ENCODE measurements at regions not wholly inside any gene's neighbourhood (a gene's known extent, or its start where the extent isn't known, plus 50 kb on each side); places are given as distances from the start of the nearest gene placed in this dataset.
A peak's percentile ranks its signal among the peaks of the same experiment; 100 is the strongest.
"Not testable (repeated sequence)": the region's sequence is repeated elsewhere in the genome, so short reads cannot be mapped to it uniquely, and the experiment has no call there.

DNA sequence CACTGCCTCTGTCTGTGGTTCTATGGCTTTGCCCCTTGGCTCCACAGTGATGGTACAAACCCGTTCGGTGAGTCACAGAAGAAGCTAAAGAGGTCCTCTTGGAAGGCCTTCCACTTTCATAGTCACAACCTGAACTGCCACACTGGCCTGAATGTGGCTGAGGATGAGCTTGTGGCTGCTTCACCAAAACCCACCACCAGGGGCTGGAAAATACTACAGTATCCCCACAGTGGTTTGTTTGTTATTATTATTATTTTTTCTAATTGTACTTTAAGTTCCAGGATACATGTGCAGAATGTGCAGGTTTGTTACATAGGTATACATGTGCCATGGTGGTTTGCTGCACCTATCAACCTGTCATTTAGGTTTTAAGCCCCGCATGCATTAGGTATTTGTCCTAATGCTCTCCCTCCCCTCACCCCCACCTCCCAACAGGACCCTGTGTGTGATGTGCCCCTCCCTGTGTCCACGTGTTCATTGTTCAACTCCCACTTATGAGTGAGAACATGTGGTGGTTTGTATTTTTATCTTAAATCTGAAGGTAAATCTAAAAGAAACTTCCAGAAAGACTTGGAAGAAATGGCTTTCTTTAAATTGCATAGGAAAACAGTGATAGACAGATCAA, 160.8 kb upstream of the NPSR1 start:
- peak; percentile 2 for DNase-seq

DNA sequence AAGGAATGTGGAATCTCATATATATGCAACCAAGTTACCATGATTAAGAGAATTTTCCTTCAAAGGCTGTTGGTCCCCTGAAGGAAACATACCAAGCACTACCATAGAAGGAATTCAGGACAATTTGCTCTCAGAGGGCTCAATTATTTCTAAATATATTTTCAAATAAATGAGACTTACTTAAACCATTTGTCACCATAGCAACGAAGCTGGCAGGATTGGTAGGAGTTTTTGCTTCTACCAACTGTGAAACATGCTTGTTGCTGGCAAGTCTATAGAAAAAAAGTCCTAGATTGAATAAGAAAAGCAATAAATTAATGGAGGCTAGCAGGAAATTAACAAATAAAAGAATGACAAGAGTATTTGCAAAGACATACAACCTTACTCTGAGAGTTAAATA, 156.9 kb upstream of the NPSR1 start:
- no peak for DNase-seq

DNA sequence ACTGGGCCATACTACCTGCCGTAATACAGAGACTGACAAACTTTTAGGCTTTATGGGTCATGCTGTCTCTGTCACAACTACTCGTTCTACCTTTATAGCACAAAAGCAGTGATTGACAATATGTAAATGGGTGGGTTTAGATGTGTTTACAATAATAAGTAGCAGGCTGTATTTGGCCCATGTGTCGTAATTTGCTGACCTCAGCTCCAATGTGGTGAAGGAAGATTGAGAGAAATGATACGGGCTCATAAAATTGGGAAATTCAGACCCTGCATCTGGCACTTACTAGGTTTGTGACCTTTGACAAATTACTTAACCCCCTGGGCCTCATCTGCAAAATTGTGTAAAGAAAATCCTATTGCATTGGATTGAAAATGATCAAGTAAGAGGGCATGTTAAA, 150.8 kb upstream of the NPSR1 start:
- no peak for DNase-seq

- no peak for DNase-seq
These were observed 134.6 kb upstream of the NPSR1 start for GRCh38 chr7:34523226-34523918.

DNA sequence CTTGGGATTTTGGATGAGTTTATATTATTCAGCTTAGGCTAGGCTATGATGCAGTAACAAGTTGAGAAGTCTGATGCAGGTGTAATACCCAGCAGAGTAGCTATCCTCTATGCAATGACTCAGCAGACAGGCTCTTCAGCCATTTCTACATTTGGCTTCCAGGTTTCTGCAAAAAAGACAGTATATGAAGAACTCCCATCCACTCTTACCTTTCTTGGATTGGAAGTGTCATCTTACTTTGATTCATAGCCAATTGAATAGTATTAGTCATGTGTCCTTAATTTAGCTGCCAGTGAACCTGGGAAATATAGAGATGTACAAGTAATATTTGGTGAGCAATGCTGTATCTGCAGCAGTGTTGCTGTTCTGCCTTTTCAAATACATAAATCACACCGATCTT, 127.8 kb upstream of the NPSR1 start:
- DNase-seq = no peak

DNA sequence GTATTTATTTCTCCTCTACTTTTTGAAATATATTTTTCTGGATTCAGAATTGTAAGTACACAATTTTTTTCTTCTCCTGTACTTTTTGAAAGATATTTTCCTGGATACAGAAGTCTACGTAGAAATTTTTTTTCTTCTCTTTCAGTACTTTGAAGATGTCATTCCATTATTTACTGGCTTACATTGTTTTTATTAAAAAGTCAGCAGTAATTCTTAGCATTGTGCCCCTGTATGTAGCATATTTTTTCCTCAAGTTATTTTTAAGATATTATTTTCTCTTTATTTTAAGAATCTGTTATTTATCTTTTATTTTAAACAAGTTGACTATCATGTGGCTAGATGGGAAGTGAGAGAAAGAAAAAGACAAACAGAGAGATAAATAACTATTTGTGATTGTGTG, 119.0 kb upstream of the NPSR1 start:
- no peak for DNase-seq

- DNase-seq = no peak
These were observed 113.4 kb upstream of the NPSR1 start for GRCh38 chr7:34544621-34545020.

- DNase-seq = no peak
These were observed 107.0 kb upstream of the NPSR1 start for GRCh38 chr7:34550996-34551395.

GRCh38 chr7:34552502-34552901, 105.5 kb upstream of the NPSR1 start:
- DNase-seq = no peak

DNA sequence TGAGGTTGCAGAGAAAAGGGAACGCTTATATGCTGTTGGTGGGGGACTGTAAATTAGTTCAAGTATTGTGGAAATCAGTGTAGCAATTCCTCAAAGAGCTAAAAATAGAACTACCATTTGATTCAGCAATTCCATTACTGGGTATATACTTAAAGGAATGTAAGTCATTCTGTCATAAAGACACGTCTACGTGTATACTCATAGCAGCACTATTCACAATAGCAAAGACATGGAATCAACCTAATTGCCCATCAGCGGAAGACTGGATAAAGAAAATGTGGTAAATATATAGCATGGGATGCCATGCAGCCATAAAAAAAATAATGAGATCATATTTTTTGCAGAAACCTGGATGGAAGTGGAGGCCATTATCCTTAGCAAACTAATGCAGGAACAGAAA, 100.0 kb upstream of the NPSR1 start:
- no peak for DNase-seq

GRCh38 chr7:34564091-34564490, 93.9 kb upstream of the NPSR1 start:
- DNase-seq = no peak

- DNase-seq = no peak
These were observed 90.1 kb upstream of the NPSR1 start for GRCh38 chr7:34567906-34568305.

DNA sequence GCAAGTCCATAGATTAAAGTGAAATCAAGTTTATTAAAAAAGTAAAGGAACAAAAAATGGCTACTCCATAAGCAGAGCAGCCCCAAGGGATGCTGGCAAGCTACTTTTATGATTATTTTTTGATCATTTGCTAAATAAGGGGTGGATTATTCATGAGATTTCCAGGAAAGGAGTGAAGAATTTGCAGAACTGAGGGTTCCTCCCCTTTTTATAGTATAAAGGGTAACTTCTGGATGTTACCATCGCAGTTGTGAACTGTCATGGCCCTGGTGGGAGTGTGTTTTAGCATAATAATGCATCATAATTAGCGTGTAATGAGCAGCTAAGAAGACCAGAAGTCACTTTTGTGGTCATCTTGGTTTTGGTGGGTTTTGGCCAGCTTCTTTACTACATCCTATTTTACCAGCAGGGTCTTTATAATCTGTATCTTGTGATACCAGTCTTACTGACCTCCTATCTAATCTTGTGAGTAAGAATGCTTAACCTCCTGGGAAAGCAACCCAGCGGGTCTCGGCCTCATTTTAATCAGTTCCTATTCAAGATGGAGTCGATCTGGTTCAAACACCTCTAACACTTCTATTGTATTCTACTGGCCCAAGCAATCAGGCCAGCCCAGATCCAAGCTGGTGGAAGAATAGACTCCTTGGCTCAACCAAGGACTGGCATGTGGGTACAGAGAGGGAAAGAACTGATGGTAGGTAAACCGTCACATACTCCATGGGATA, 87.9 kb upstream of the NPSR1 start:
- DNase-seq = no peak

- no peak for DNase-seq
These were observed 83.0 kb upstream of the NPSR1 start for GRCh38 chr7:34575006-34575405.

- not testable (repeated sequence) for DNase-seq
These were observed 80.1 kb upstream of the NPSR1 start for GRCh38 chr7:34577934-34578333.

- DNase-seq = not testable (repeated sequence)
These were observed 76.3 kb upstream of the NPSR1 start for GRCh38 chr7:34581698-34582097.

- no peak for DNase-seq
These were observed 73.5 kb upstream of the NPSR1 start for GRCh38 chr7:34584526-34584925.

- DNase-seq = no peak
These were observed 61.1 kb upstream of the NPSR1 start for GRCh38 chr7:34596887-34597286.

DNA sequence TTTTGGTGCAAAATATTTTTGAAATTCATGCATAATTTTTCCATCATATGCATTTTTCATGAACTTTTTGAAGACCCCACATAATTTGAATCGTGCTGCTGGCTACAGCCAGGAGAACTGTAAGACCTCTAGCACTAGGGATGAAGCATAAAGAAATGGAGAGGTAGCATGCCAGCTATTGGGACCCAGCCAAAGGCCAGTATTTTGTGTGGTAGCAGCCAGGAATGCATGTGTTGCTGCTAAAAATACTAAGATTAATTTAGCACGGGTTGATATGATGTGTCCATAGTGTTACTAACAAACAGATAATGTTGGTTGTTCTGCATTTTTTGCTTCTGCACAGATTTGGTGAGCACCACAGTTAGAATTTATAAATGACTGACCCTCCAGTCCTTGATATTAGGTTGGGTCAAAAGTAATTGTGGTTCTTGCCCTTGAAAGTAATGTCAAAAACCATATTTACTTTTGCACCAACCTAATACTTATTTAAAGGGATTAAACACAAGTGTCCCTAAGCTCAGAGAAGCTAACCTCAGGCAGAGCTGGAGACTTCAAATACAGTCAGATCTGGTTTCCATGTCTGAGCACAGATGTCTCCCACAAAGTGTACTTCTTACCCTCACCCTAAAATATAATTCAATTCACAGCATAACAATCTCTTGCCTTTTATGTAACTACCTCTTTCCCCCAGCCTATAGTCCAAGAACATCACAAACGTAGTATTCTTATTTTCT, 54.1 kb upstream of the NPSR1 start:
- DNase-seq = no peak
